ENCODE measurements at regions not wholly inside any gene's neighbourhood (a gene's known extent, or its start where the extent isn't known, plus 50 kb on each side); places are given as distances from the start of the nearest gene placed in this dataset.
"Not testable (repeated sequence)": the region's sequence is repeated elsewhere in the genome, so short reads cannot be mapped to it uniquely, and the experiment has no call there.

- Histone ChIP-seq H3K4me1 (no peaks in the 10 kb centered on the region), H3K27ac (no peak overlapping the region), H3K4me3 (no peak overlapping the region), H3K9me3 (no peaks in the 10 kb centered on the region), H3K36me3 (no peaks in the 10 kb centered on the region), H3K27me3 (no peaks in the 10 kb centered on the region)
- no peak for TF ChIP-seq CTCF (IDR thresholded peaks at IDR 0.05)
- DNase-seq (no peak), ATAC-seq (no peak)
- intact Hi-C loops (cut with DNase I) = no loop called here
- 84 to 95% methylated on average over 1 of the region's 1 CpG for WGBS, 2 donors
Observed at GRCh38 chr4:9594948-9595347, 150.7 kb downstream of the DEFB131A start.

GRCh38 chr4:9595531-9595930, 151.3 kb downstream of the DEFB131A start:
- DNase-seq; H3K4me3 ChIP-seq; H3K36me3 ChIP-seq; H3K4me1 ChIP-seq; H3K27ac ChIP-seq; H3K9me3 ChIP-seq; H3K27me3 ChIP-seq; intact Hi-C loops (cut with DNase I); ATAC-seq: not testable (repeated sequence)
- WGBS, 2 donors = 35 to 68% methylated on average over 1 of the region's 1 CpG

GRCh38 chr4:9599266-9599665, 155.1 kb downstream of the DEFB131A start:
- Histone ChIP-seq H3K27ac (no peak overlapping the region), H3K4me3 (no peak overlapping the region), H3K9me3 (no peaks in the 10 kb centered on the region), H3K4me1 (peaks cover 0 to 6% (median 0%) of the 10 kb centered on the region in 9 donors), H3K27me3 (no peaks in the 10 kb centered on the region), H3K36me3 (no peaks in the 10 kb centered on the region)
- no peak for TF ChIP-seq CTCF (IDR thresholded peaks at IDR 0.05)
- ATAC-seq = no peak
- intact Hi-C loops (cut with DNase I) = no loop called here
- no peak for DNase-seq
- WGBS, 2 donors = 89 to 95% methylated on average over 1 of the region's 1 CpG

- DNase-seq (no peak), ATAC-seq (no peak)
- Histone ChIP-seq H3K27me3 (no peaks in the 10 kb centered on the region), H3K27ac (no peak overlapping the region), H3K9me3 (no peaks in the 10 kb centered on the region), H3K4me3 (no peak overlapping the region), H3K4me1 (peaks cover 0 to 6% (median 0%) of the 10 kb centered on the region in 9 donors), H3K36me3 (no peaks in the 10 kb centered on the region)
- intact Hi-C loops (cut with DNase I) = no loop called here
- no peak for TF ChIP-seq CTCF (IDR thresholded peaks at IDR 0.05)
- WGBS, 2 donors = 84 to 90% methylated on average over 19 of the region's 19 CpGs
Observed at GRCh38 chr4:9600246-9600645, 156.0 kb downstream of the DEFB131A start.

GRCh38 chr4:9602389-9602914, 158.2 kb downstream of the DEFB131A start:
- ATAC-seq (no peak), DNase-seq (no peak)
- H3K27ac ChIP-seq = no peak overlapping the region
- 84 to 86% methylated on average over 18 of the region's 18 CpGs for WGBS, 2 donors
- no peaks in the 10 kb centered on the region for H3K27me3 ChIP-seq
- no peak for TF ChIP-seq CTCF (IDR thresholded peaks at IDR 0.05)
- no peaks in the 10 kb centered on the region for H3K9me3 ChIP-seq
- H3K4me1 ChIP-seq = peaks cover 0 to 6% (median 0%) of the 10 kb centered on the region in 9 donors
- intact Hi-C loops (cut with DNase I) = no loop called here
- no peaks in the 10 kb centered on the region for H3K36me3 ChIP-seq
- no peak overlapping the region for H3K4me3 ChIP-seq

GRCh38 chr4:9604031-9604892, 160.0 kb downstream of the DEFB131A start:
- ATAC-seq; H3K27me3 ChIP-seq; intact Hi-C loops (cut with DNase I); H3K36me3 ChIP-seq; H3K9me3 ChIP-seq; DNase-seq; H3K4me1 ChIP-seq: not testable (repeated sequence)
- 16 to 19% methylated on average over 17 of the region's 17 CpGs for WGBS, 2 donors
- Histone ChIP-seq H3K27ac (peak overlapping the region in 1 of 10 donors; percentile 13), H3K4me3 (peak overlapping the region in 7 of 10 donors; percentile 5 to 43 (median 36))

- H3K4me1 ChIP-seq; H3K9me3 ChIP-seq; H3K27me3 ChIP-seq; ATAC-seq; H3K36me3 ChIP-seq; DNase-seq; intact Hi-C loops (cut with DNase I); H3K27ac ChIP-seq: not testable (repeated sequence)
- 39 to 48% methylated on average over 5 of the region's 5 CpGs for WGBS, 2 donors
- H3K4me3 ChIP-seq = peak overlapping the region in 2 of 10 donors; percentile 42 to 43
Observed at GRCh38 chr4:9604893-9605190, 160.6 kb downstream of the DEFB131A start.

All from heart right ventricle (tissue), 16 donors.